ENCODE measurements at regions not wholly inside any gene's neighbourhood (a gene's known extent, or its start where the extent isn't known, plus 50 kb on each side); places are given as distances from the start of the nearest gene placed in this dataset.

- DNase-seq (ENCODE audit: low read depth in 2 of 2), result no peak
Observed at GRCh38 chr12:127438512-127439244, 828.3 kb upstream of the TMEM132C start.

DNA sequence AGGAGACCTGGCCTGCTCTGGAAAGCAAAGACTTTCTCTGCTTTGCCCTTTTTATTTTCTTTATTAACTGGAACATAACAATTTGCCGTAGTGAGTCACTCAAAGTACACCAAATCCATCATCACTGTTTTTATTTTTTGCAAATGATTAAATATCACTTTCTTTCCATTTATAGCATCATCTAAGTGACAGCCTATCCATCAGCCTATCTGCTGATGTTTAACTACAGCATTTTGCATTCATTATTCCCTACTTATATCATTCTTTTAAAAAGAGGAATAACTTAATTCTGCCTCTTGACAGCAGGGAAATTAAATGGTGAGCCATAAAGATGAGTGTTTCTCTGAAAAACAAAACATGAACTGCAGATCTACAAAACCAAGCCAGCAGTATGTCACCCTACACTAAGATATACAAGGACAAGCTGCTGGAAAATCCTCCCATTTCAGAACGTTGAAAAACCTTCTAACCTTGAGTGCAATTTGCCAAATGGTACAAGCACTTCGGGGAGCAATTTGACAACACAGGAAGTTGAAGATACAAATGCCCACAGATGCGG, 821.3 kb upstream of the TMEM132C start:
- DNase-seq (ENCODE audit: low read depth in 2 of 2), result no peak

GRCh38 chr12:127448906-127449305, 818.1 kb upstream of the TMEM132C start:
- DNase-seq (ENCODE audit: low read depth in 2 of 2), result no peak

DNA sequence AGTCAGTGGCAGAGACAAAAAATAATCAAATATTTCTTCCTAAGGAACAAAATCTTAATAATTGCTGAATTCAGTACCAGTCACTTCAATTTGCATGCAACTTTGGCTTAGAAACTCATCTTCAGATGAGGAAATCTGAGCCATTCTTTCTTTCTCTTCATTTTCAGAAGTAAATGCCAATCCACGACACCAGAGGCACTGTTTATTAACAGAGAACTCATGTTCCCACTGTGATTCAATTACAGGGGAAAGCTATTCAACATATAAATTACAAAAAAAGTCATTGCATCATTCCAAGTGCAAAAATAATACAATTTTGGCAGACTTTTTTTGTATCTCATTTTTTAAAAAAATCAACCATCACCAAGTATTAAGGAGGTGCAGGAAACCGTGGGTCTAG, 816.1 kb upstream of the TMEM132C start:
- no peak for DNase-seq (ENCODE audit: low read depth in 2 of 2)

GRCh38 chr12:127455347-127456265, 811.4 kb upstream of the TMEM132C start:
- DNase-seq (ENCODE audit: low read depth in 2 of 2), result no peak

DNA sequence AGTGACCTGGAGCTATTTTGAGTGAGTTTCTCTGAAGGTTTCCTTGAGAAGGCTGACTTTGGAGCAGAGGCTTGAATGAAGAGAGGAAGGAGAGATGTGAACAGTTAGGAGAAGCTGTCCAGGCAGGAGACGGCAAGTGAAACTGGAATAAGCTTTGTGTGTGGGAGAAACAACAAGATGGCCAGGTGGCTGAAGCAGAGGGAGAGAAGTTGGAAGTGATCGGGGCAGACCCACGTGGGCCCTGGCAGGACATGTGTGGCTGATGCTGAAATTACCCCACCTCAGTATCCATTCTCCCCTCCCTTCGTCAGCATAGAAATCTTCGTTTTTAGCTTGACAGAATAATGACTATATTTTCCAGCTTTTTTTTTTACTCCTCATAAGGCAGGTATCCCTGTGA, 809.2 kb upstream of the TMEM132C start:
- DNase-seq (ENCODE audit: low read depth in 2 of 2), result no peak

GRCh38 chr12:127459166-127459565, 807.8 kb upstream of the TMEM132C start:
- no peak for DNase-seq (ENCODE audit: low read depth in 2 of 2)

DNA sequence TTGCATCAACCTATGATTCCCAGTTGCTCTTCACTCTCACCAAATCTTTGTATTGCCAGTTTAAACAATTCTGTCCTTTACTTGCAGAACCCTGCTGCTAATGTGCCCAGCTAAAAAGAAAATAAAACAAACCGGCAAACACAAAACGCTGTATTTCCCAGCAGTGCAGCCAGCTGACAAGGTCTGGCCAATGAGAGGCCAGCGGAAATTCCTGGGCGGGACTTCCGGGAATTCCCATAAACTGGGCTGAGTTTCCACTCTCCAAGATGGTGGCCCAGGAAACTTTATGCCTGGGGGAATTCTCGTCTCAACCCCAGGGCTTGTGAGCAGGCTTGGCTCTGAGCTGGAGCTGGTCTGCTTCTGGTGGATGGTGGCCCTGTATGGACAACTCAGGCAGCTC, 807.3 kb upstream of the TMEM132C start:
- no peak for DNase-seq (ENCODE audit: low read depth in 2 of 2)

- DNase-seq (ENCODE audit: low read depth in 2 of 2), result no peak
Observed at GRCh38 chr12:127463237-127463636, 803.7 kb upstream of the TMEM132C start.

DNA sequence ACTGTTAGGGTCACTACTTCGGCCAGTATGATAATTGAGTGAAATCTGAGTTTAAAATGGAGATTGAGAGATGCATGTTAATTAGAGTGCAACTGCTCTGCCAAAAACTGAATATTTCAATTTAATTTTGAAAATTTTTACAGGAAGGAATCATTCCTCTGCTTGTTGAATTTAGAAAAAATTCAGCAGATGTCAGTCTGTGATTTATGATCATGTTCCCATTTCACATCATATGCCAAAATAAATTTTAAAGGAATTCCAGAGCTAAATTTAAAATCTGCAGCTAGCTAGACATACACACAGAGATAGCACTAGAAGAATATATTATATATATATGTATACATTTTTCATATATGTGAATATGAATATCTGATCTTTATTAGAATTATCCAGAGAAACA, 797.6 kb upstream of the TMEM132C start:
- DNase-seq (ENCODE audit: low read depth in 2 of 2), result no peak

GRCh38 chr12:127473766-127474165, 793.2 kb upstream of the TMEM132C start:
- DNase-seq (ENCODE audit: low read depth in 2 of 2), result no peak

GRCh38 chr12:127479256-127479655, 787.7 kb upstream of the TMEM132C start:
- DNase-seq (ENCODE audit: low read depth in 2 of 2), result no peak

- DNase-seq (ENCODE audit: low read depth in 2 of 2), result no peak
Observed at GRCh38 chr12:127480775-127481314, 786.1 kb upstream of the TMEM132C start.

GRCh38 chr12:127482950-127483349, 784.0 kb upstream of the TMEM132C start:
- no peak for DNase-seq (ENCODE audit: low read depth in 2 of 2)

DNA sequence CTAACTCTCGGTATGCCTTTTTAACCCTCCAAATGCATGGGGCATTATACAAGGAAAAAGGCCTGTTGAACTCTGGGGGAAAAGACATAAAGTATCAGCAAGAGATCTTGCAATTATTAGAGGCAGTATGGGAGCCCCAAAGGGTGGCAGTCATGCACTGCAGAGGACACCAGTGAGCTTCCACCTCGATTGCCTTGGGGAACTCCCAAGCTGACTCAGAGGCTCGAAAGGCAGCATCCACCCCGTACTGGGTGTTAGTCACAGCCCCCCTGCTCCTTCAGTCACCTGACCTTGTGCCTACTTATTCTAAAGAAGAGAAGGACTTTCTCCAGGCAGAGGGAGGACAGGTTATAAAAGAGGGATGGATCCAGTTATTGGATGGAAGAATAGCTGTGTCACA, 781.4 kb upstream of the TMEM132C start:
- peak in 1 of 2 donors; percentile 13 for DNase-seq (ENCODE audit: low read depth in 2 of 2)

- DNase-seq (ENCODE audit: low read depth in 2 of 2), result no peak
Observed at GRCh38 chr12:127487031-127487430, 779.9 kb upstream of the TMEM132C start.

- no peak for DNase-seq (ENCODE audit: low read depth in 2 of 2)
Observed at GRCh38 chr12:127489061-127489460, 777.9 kb upstream of the TMEM132C start.

DNA sequence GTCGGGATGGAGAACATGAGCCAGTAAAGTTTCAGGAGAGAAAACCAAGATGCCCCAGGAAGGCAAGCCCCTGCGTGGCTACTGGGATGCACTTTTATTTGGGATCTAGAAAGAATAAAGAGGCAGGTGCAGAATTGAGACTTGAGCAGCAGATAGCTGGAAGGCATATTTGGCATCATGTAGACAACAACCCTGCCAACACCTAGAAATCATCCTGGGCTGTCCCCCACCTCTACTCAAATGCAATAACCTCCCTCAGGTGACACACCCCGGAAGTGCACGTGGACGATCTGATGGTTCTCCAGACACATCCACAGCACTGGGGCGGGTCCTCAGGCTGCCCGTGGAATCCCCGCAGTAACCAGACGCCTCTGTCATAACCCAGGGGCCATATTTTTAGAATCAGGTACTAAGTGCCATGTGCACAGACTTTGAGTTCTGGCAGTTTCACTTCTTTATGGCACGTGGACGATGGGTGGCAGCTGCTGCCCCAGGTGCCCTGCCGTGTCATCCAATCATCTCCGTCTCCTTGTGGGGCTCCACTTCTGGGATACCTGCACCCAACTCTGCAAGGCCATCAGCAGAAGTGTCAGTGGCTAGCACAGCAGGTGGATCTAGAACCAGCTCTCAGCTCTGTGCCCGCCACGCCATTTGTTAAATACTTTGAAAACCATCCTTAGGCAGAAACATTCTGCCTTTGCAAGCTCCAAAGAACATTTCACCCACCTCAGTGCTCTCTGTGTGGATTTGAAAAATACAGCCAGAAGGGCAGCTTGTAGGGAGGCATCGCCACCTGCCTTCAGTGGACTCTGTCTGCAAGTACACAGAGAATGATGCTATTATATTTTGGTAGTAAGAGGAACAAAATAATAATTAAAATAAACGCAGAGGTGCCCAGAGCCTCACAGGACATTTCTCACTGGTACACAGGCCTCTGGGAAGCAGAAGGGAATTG, 771.7 kb upstream of the TMEM132C start:
- no peak for DNase-seq (ENCODE audit: low read depth in 2 of 2)

- no peak for DNase-seq (ENCODE audit: low read depth in 2 of 2)
Observed at GRCh38 chr12:127496255-127496654, 770.7 kb upstream of the TMEM132C start.

GRCh38 chr12:127500512-127501035, 766.4 kb upstream of the TMEM132C start:
- no peak for DNase-seq (ENCODE audit: low read depth in 2 of 2)

- no peak for DNase-seq (ENCODE audit: low read depth in 2 of 2)
Observed at GRCh38 chr12:127501916-127502315, 765.1 kb upstream of the TMEM132C start.

Measured in stimulated activated CD8-positive, alpha-beta memory T cell treated with anti-CD3 and anti-CD28 coated beads, Interleukin-2, amount 100 ng/mL, for 48 hours (primary cell).